Stomach (tissue), 8 donors: ENCODE measurements at regions not wholly inside any gene's neighbourhood (a gene's known extent, or its start where the extent isn't known, plus 50 kb on each side); places are given as distances from the start of the nearest gene placed in this dataset.

Experiments
- DNase-seq, 2 donors: peaks; one replicate each; pipeline versions ENCODE4 v3.0.0 to v3.0.0-alpha.2; 2013 to 2019
- H3K27ac ChIP-seq, 5 donors: fragments of 200-600 bp in 4 of 5; sonication (generic) in 4 of 5; one replicate each; pipeline ENCODE4 v1.5.1; 2013 to 2019; ENCODE audit warnings: mild to moderate bottlenecking in 1 of 5, moderate library complexity in 1 of 5
- H3K27me3 ChIP-seq, 3 donors: fragments of 200-600 bp; sonication (generic); one replicate each; pipeline ENCODE4 v1.5.1; 2017 to 2019; ENCODE audit warnings: mixed run types in 1 of 3
- H3K36me3 ChIP-seq, 4 donors: fragments of 200-600 bp; sonication (generic); 1 replicate in 3 of 4; 2 replicates in 1 of 4; pipeline ENCODE4 v1.5.1; 2016 to 2019
- H3K4me1 ChIP-seq, 4 donors: fragments of 200-600 bp; sonication (generic); one replicate each; pipeline ENCODE4 v1.5.1; 2016 to 2019
- H3K4me3 ChIP-seq, 4 donors: fragments of 200-600 bp; sonication (generic) in 3 of 4; one replicate each; pipeline ENCODE4 v1.5.1; 2016 to 2019; ENCODE audit warnings: mild to moderate bottlenecking in 1 of 4
- H3K9me3 ChIP-seq, 4 donors: fragments of 200-600 bp; sonication (generic); one replicate each; pipeline ENCODE4 v1.5.1; 2016 to 2019
- CTCF ChIP-seq, 7 experiments: fragments of 450-650 bp in 4 of 7; fragments of 200-600 bp in 3 of 7; sonication (generic) in 3 of 7; IDR thresholded peaks; one replicate each; pipeline ENCODE4 v1.5.1; 2016 to 2019; ENCODE audit warnings: antibody characterized with exemption in 7 of 7, control low read depth in 2 of 7, mild to moderate bottlenecking in 1 of 7
- EP300 ChIP-seq: sonication (generic); formaldehyde crosslinking; IDR thresholded peaks from one replicate; pipeline ENCODE4 v1.6.1; 2017; ENCODE audit warnings: antibody characterized with exemption
- POLR2A ChIP-seq, 4 donors: fragments of 450-650 bp; IDR thresholded peaks; one replicate each; pipeline ENCODE4 v1.6.1; 2016; ENCODE audit warnings: antibody characterized with exemption in 4 of 4, control low read depth in 2 of 4, mild to moderate bottlenecking in 1 of 4, moderate library complexity in 1 of 4
- POLR2AphosphoS5 ChIP-seq, 3 donors: sonication (generic); formaldehyde crosslinking; IDR thresholded peaks; one replicate each; pipeline ENCODE4 v1.6.1; 2016; ENCODE audit warnings: antibody characterized with exemption in 3 of 3
- WGBS, 5 donors: extraction: QIAGEN DNeasy Blood & Tissue Kit in 3 of 5; methylation state at CpG; one replicate each; pipeline versions ENCODE4 v1.1.5 to v1.1.7; 2013 to 2018; 5-methylcytosine and 5-hydroxymethylcytosine counted together
- intact Hi-C: fragments of 100-400 bp; cut with DNase I; formaldehyde crosslinking; loops from one replicate; pipeline ENCODE4 v1.15.1; 2023; ENCODE audit warnings: low total_unique reads
- donor health status: healthy with polysubstance abuse.
- donor health status: Bipolar disorder and iron deficiency.
- donor health status: healthy.

GRCh38 chr4:14810121-14810520 is 192.2 kb upstream of the CPEB2 start:
- H3K9me3 ChIP-seq: no peaks in the 10 kb centered on the region
- no peak for DNase-seq
- H3K4me1 ChIP-seq: peaks cover 0 to 17% (median 2%) of the 10 kb centered on the region in 4 donors
- intact Hi-C loops: no loop called here
- no peak for TF ChIP-seq EP300
- no peak for TF ChIP-seq CTCF (IDR thresholded peaks at IDR 0.05)
- no peak for TF ChIP-seq POLR2A (IDR thresholded peaks at IDR 0.05)
- no peak for TF ChIP-seq POLR2AphosphoS5 (IDR thresholded peaks at IDR 0.05)
- no peak overlapping the region for H3K27ac ChIP-seq
- H3K36me3 ChIP-seq: no peaks in the 10 kb centered on the region
- H3K27me3 ChIP-seq: no peaks in the 10 kb centered on the region
- H3K4me3 ChIP-seq: no peak overlapping the region
- WGBS, 5 donors: 69 to 89% (median 80%) methylated on average over 2 of the region's 2 CpGs

GRCh38 chr4:14810568-14810967 is 191.7 kb upstream of the CPEB2 start:
- DNase-seq: no peak
- 19 to 59% (median 42%) methylated on average over 2 of the region's 2 CpGs for WGBS, 5 donors
- Histone ChIP-seq H3K36me3 (no peaks in the 10 kb centered on the region), H3K27me3 (no peaks in the 10 kb centered on the region), H3K9me3 (no peaks in the 10 kb centered on the region), H3K4me3 (no peak overlapping the region), H3K4me1 (peaks cover 0 to 17% (median 2%) of the 10 kb centered on the region in 4 donors), H3K27ac (no peak overlapping the region)
- TF ChIP-seq CTCF (IDR thresholded peaks at IDR 0.05) (no peak), EP300 (no peak), POLR2A (IDR thresholded peaks at IDR 0.05) (no peak), POLR2AphosphoS5 (IDR thresholded peaks at IDR 0.05) (no peak)
- intact Hi-C loops: no loop called here

GRCh38 chr4:14812101-14812500 is 190.2 kb upstream of the CPEB2 start:
- DNase-seq: no peak
- no peaks in the 10 kb centered on the region for H3K9me3 ChIP-seq
- H3K4me1 ChIP-seq: peaks cover 4 to 24% (median 10%) of the 10 kb centered on the region in 4 donors
- WGBS, 5 donors: 89 to 100% (median 96%) methylated on average over 1 of the region's 1 CpG
- intact Hi-C loops: no loop called here
- H3K27ac ChIP-seq: no peak overlapping the region
- no peaks in the 10 kb centered on the region for H3K36me3 ChIP-seq
- no peak overlapping the region for H3K4me3 ChIP-seq
- H3K27me3 ChIP-seq: no peaks in the 10 kb centered on the region
- TF ChIP-seq POLR2A (IDR thresholded peaks at IDR 0.05): no peak
- TF ChIP-seq POLR2AphosphoS5 (IDR thresholded peaks at IDR 0.05): no peak
- TF ChIP-seq CTCF (IDR thresholded peaks at IDR 0.05): no peak
- no peak for TF ChIP-seq EP300

- peaks cover 4 to 23% (median 11%) of the 10 kb centered on the region in 4 donors for H3K4me1 ChIP-seq
- TF ChIP-seq POLR2A (IDR thresholded peaks at IDR 0.05) (no peak), CTCF (IDR thresholded peaks at IDR 0.05) (no peak), POLR2AphosphoS5 (IDR thresholded peaks at IDR 0.05) (no peak), EP300 (no peak)
- intact Hi-C loops: no loop called here
- no peak for DNase-seq
- no peak overlapping the region for H3K4me3 ChIP-seq
- no peaks in the 10 kb centered on the region for H3K27me3 ChIP-seq
- H3K9me3 ChIP-seq: no peaks in the 10 kb centered on the region
- H3K36me3 ChIP-seq: no peaks in the 10 kb centered on the region
- WGBS, 5 donors: 57 to 77% (median 72%) methylated on average over 4 of the region's 4 CpGs
- no peak overlapping the region for H3K27ac ChIP-seq
Observed at GRCh38 chr4:14816623-14817261, 185.5 kb upstream of the CPEB2 start.
